Inferior parietal cortex (tissue), 1 donor: ENCODE measurements at regions not wholly inside any gene's neighbourhood (a gene's known extent, or its start where the extent isn't known, plus 50 kb on each side); places are given as distances from the start of the nearest gene placed in this dataset.
"Not testable (repeated sequence)": the region's sequence is repeated elsewhere in the genome, so short reads cannot be mapped to it uniquely, and the experiment has no call there.

Experiments
- DNase-seq: peaks from one replicate; pipeline ENCODE4 v3.0.0-alpha.2; 2016; ENCODE audit errors: extremely low spot score

- no peak for DNase-seq
These were observed 78.2 kb upstream of the TRPM1 start for GRCh38 chr15:31179693-31180092.

GRCh38 chr15:31193291-31193690, 91.8 kb upstream of the TRPM1 start:
- no peak for DNase-seq

DNA sequence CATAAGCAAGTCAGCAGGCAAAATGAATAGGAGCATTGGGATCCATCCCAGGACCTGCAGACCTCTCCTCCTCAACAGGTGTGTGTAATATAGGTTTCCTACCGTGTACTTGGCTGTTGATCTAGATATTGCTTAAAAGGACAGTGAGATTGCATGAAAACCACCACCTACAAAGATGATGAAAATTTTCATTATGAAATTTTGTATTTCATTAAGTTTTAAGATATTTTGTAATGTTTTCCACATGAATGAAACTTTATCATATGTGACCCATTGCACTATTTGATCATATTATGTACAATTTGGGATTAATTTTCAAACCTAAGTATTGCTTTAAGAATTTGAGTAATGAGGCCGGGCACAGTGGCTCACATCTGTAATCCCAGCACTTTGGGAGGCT, 94.3 kb upstream of the TRPM1 start:
- no peak for DNase-seq

DNA sequence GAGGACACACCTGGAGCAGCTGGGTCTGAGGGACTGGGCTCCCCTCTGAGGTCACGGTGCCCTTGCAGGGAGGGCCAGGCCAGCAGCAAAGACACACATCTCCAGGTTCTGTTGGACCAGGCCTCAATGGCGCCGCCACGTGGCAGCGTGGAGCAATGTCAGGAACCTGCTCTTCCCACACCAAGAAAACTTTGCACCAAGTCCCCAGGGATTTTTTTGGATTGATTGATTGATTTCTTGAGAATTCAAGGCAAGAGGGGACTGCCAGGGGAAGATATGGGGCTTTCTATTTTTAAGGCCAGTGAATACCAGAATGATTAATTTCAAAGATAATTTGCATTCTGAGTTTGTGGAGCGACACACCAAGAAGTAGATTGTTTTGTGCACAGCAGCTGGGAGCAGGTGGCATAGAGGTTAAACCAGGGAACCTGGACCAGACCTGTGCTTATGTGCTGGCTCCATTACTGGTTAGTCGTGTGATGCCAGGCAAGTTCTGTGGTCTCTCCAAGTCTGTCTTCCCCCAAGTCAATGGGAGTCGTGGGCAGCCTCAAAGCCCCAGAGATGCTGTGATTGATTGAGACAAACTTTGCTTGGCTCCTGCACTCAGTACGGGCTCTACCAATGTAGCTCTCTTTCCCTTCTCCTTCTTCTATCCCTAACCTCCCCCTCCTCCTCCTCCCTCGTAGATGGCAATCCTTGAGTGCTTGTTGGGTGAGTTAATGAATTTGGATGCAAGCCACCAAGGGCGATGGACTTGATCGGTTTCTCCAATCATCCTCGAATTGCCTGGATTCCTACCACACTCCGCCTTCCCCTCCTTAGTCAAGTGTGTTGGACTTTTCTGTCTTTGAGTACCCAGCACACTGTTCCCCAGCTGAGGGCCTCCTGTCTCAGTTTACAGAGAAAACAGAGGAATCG, 96.2 kb upstream of the TRPM1 start:
- DNase-seq = no peak

DNA sequence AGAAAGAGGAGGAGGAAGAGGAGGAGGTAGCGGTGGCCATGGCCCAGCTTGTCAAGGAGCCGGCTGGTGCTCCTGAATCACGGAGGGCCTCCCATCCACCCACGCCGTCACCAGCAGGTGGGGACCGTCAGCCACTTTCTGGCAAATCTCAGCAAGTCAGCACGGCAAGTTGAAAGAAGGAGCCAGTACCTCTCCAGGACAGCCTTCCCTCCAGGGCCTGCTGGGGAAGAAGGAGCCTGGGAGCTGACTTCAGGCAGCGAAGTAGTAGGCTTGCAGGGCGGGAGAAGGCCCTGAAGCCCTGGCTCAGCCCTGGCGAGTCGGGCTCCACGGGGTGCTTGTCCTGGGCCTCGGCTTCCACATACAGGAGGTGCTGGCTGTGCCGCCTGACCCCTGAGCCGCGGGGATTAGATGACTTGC, 99.2 kb upstream of the TRPM1 start:
- no peak for DNase-seq

- no peak for DNase-seq
These were observed 101.4 kb upstream of the TRPM1 start for GRCh38 chr15:31202953-31203352.

DNA sequence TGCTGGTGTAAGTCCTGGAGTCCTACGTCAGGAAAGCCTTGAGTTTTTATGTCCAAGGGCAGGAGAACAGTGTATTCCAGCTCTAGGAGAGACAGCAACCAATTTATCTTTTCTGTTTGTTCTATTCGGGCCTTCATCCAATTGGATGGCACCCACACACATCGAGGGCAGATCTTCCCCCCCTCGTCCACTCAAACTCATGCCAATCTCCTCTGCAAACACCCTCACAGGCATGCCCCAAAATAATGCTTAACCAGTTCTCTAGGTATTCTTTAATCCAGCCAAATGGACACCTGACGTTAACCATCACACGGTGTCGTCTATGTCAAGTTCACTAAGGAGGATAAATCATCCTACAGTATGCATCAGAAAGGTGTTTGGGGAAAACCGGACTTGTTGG, 102.5 kb upstream of the TRPM1 start:
- no peak for DNase-seq

- no peak for DNase-seq
These were observed 105.1 kb upstream of the TRPM1 start for GRCh38 chr15:31206386-31207181.

GRCh38 chr15:31207246-31207645, 105.7 kb upstream of the TRPM1 start:
- no peak for DNase-seq

DNA sequence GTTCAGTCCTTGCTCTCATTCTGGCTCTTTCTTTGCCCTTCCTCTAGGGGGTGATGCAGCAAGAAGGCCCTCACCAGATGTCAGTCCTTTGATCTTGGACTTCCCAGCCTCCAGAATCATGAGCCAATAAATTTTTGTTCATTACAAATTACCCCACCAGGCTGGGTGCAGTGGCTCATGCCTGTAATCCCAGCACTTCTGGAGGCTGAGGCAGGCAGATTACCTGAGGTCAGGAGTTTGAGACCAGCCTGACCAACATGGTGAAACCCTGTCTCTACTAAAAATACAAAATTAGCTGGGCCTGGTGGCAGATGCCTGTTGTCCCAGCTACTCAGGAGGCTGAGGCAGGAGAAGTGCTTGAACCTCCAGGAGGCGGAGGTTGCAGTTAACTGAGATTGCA, 106.3 kb upstream of the TRPM1 start:
- DNase-seq = not testable (repeated sequence)

- DNase-seq = no peak
These were observed 107.3 kb upstream of the TRPM1 start for GRCh38 chr15:31208817-31209216.

DNA sequence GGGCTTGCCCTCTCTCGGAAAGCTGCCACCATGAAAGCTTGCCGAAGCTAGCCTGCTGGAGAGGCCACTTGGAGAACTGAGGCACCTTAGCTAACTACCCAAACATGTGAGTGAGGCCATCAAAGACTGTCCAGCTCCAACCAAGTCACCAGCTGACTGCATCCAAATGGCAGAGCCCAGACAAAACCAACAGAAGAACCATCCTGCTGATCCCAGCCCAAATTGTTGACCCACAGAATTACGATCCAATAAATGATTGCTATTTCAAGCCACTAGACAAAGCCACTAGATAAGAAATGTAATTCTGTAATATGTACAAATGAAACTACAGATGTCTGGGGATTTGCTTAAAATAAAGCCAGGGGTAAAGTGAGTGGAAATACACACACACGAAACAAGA, 109.8 kb upstream of the TRPM1 start:
- no peak for DNase-seq

- no peak for DNase-seq
These were observed 111.0 kb upstream of the TRPM1 start for GRCh38 chr15:31212326-31213080.

- DNase-seq = no peak
These were observed 112.3 kb upstream of the KLF13 start for GRCh38 chr15:31214158-31214863.

GRCh38 chr15:31214864-31215489, 111.7 kb upstream of the KLF13 start:
- no peak for DNase-seq

GRCh38 chr15:31215490-31216214, 111.0 kb upstream of the KLF13 start:
- DNase-seq = no peak

GRCh38 chr15:31216215-31216911, 110.3 kb upstream of the KLF13 start:
- DNase-seq = no peak

DNA sequence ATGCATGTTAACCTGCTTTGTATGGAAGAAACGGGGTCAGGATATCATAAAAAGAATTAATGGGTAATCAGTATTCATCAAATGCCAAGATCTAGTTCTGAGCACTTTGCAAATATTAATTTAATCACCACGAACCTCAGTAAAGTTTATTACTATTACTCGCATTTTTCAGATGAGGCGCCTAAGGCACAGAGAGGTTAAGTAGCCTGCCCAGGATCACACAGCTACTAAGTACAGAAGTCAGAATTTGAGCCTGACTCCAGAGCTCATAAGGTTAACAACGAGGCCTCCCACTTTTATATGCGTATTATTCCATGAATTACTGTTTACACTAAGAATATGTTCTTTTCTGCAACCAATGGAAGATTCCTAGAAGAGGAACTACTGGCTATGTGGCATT, 109.6 kb upstream of the KLF13 start:
- no peak for DNase-seq

- DNase-seq = no peak
These were observed 108.9 kb upstream of the KLF13 start for GRCh38 chr15:31217566-31218270.
